ENCODE measurements at regions not wholly inside any gene's neighbourhood (a gene's known extent, or its start where the extent isn't known, plus 50 kb on each side); places are given as distances from the start of the nearest gene placed in this dataset.

DNA sequence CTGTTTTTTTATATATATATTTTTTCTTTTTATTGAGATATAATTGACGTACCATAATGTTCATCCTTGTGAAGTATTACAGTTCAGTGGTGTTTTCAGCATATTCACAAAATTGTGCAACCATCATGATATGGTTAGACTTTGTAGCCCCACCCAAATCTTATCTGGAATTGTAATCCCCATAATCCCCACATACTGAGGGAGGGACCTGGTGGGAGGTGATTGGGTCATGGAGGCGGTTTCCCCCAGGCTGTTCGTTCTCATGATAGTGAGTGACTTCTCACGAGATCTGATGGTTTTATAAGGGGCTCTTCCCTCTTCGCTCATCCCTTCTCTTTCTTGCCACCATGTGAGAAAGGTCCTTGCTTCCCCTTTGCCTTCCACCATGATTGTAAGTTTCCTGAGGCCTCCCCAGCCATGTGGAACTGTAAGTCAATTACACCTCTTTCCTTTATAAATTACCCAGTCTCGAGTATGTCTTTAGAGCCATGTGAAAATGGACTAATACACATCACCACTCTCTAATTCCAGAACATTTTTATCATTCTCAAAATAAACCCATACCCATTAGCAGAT, 73.9 kb upstream of the SMNDC1 start:
- in situ Hi-C loops (cut with MboI; ENCODE audit: low sequenced_read_pairs, unreplicated experiment): no loop called here

GRCh38 chr10:110379831-110380230, 75.1 kb upstream of the SMNDC1 start:
- in situ Hi-C loops (cut with MboI; ENCODE audit: low sequenced_read_pairs, unreplicated experiment): no loop called here
- no peak for DNase-seq (ENCODE audit: low spot score)
- TF ChIP-seq, protein P1, sequence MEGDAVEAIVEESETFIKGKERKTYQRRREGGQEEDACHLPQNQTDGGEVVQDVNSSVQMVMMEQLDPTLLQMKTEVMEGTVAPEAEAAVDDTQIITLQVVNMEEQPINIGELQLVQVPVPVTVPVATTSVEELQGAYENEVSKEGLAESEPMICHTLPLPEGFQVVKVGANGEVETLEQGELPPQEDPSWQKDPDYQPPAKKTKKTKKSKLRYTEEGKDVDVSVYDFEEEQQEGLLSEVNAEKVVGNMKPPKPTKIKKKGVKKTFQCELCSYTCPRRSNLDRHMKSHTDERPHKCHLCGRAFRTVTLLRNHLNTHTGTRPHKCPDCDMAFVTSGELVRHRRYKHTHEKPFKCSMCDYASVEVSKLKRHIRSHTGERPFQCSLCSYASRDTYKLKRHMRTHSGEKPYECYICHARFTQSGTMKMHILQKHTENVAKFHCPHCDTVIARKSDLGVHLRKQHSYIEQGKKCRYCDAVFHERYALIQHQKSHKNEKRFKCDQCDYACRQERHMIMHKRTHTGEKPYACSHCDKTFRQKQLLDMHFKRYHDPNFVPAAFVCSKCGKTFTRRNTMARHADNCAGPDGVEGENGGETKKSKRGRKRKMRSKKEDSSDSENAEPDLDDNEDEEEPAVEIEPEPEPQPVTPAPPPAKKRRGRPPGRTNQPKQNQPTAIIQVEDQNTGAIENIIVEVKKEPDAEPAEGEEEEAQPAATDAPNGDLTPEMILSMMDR (IDR thresholded peaks at IDR 0.05; ENCODE audit: borderline replicate concordance, control extremely low read depth, extremely low read depth, insufficient read depth, missing control alignments): no peak

More for the DNA sequence above, 73.9 kb upstream of the SMNDC1 start:
- no peak for DNase-seq (ENCODE audit: low spot score)
- TF ChIP-seq, protein P1 (IDR thresholded peaks at IDR 0.05; ENCODE audit: borderline replicate concordance, control extremely low read depth, extremely low read depth, insufficient read depth, missing control alignments): no peak

- in situ Hi-C loops (cut with MboI; ENCODE audit: low sequenced_read_pairs, unreplicated experiment): no loop called here
- TF ChIP-seq, protein P1 (IDR thresholded peaks at IDR 0.05; ENCODE audit: borderline replicate concordance, control extremely low read depth, extremely low read depth, insufficient read depth, missing control alignments): no peak
- no peak for DNase-seq (ENCODE audit: low spot score)
Observed at GRCh38 chr10:110380293-110380692, 75.6 kb upstream of the SMNDC1 start.

- DNase-seq (ENCODE audit: low spot score): no peak
- in situ Hi-C loops (cut with MboI; ENCODE audit: low sequenced_read_pairs, unreplicated experiment): no loop called here
- TF ChIP-seq, protein P1 (IDR thresholded peaks at IDR 0.05; ENCODE audit: borderline replicate concordance, control extremely low read depth, extremely low read depth, insufficient read depth, missing control alignments): no peak
Observed at GRCh38 chr10:110382695-110383094, 78.0 kb upstream of the SMNDC1 start.

GRCh38 chr10:110387617-110387982, 82.9 kb upstream of the SMNDC1 start:
- in situ Hi-C loops (cut with MboI; ENCODE audit: low sequenced_read_pairs, unreplicated experiment): no loop called here
- TF ChIP-seq, protein P1 (IDR thresholded peaks at IDR 0.05; ENCODE audit: borderline replicate concordance, control extremely low read depth, extremely low read depth, insufficient read depth, missing control alignments): no peak
- DNase-seq (ENCODE audit: low spot score): no peak

- TF ChIP-seq, protein P1 (IDR thresholded peaks at IDR 0.05; ENCODE audit: borderline replicate concordance, control extremely low read depth, extremely low read depth, insufficient read depth, missing control alignments): no peak
- in situ Hi-C loops (cut with MboI; ENCODE audit: low sequenced_read_pairs, unreplicated experiment): no loop called here
- DNase-seq (ENCODE audit: low spot score): peak; percentile 75
Observed at GRCh38 chr10:110387983-110388686, 83.4 kb upstream of the SMNDC1 start.

Measured in GM13976 (cell line).